ENCODE measurements at regions not wholly inside any gene's neighbourhood (a gene's known extent, or its start where the extent isn't known, plus 50 kb on each side); places are given as distances from the start of the nearest gene placed in this dataset.

DNA sequence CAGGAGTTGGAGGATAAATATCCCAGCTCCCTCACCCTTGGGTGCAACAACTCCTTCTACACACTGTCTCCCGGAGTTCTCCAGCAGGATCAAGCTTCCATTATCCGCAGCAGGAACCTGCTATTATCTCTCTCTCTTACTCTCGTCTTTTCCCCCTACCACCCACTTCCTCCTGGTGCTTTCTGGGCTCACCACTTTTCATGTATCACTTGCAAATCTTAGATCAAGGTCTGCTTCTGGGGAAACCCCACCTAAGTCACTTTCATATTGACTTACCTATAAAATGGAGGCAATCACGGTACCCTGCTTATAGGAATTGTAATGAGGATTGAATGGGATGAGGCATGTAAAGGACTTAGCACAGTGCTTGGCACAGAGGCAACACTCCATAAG lies 589.5 kb downstream of the BCOR start:
- Histone ChIP-seq H3K9me2 (replicated peaks; ENCODE audit: low read length) (no peaks in the 10 kb centered on the region), H3K9ac (ENCODE audit: low read length) (no peak overlapping the region), H4K20me1 (ENCODE audit: low read length) (no peaks in the 10 kb centered on the region), H3K4me2 (ENCODE audit: low read length) (no peak overlapping the region), H3K27ac (ENCODE audit: low read length) (no peak overlapping the region), H3F3A (ENCODE audit: low read length, unreplicated experiment) (no peaks in the 10 kb centered on the region), H3K36me3 (ENCODE audit: low read depth, low read length) (no peaks in the 10 kb centered on the region), H3K79me2 (ENCODE audit: low read length) (no peaks in the 10 kb centered on the region), H3K27me3 (ENCODE audit: low read length) (no peaks in the 10 kb centered on the region), H3K4me1 (ENCODE audit: insufficient read depth, low read length) (no peaks in the 10 kb centered on the region), H2AFZ (ENCODE audit: low read length) (no peak overlapping the region), H3K4me3 (ENCODE audit: low read length) (no peak overlapping the region), H3K9me3 (ENCODE audit: low read length) (no peaks in the 10 kb centered on the region)
- ATAC-seq (no peak), DNase-seq (no peak)
- ChIA-PET POLR2A (ENCODE audit: unreplicated experiment) (no interaction called here), CTCF (no interaction called here)
- BruUV-seq (replicated peaks): no TSS peak
- intact Hi-C loops (cut with micrococcal nuclease): no loop called here
- no peak for TF ChIP-seq EZH2 (IDR thresholded peaks at IDR 0.05; ENCODE audit: low read length, unreplicated experiment)
- TF ChIP-seq EZH2phosphoT487 (IDR thresholded peaks at IDR 0.05; ENCODE audit: borderline replicate concordance, low read length): no peak
- TF ChIP-seq CTCF (conservative IDR thresholded peaks at IDR 0.05; ENCODE audit: low read depth, low read length): no peak

GRCh38 chrX:39509157-39509556 lies 588.6 kb downstream of the BCOR start:
- no peaks in the 10 kb centered on the region for H3F3A ChIP-seq (ENCODE audit: low read length, unreplicated experiment)
- intact Hi-C loops (cut with micrococcal nuclease): no loop called here
- H3K9me3 ChIP-seq (ENCODE audit: low read length): no peaks in the 10 kb centered on the region
- no peak overlapping the region for H3K27ac ChIP-seq (ENCODE audit: low read length)
- no peak overlapping the region for H2AFZ ChIP-seq (ENCODE audit: low read length)
- no peak for ATAC-seq
- H3K9me2 ChIP-seq (replicated peaks; ENCODE audit: low read length): no peaks in the 10 kb centered on the region
- H3K4me2 ChIP-seq (ENCODE audit: low read length): no peak overlapping the region
- H3K79me2 ChIP-seq (ENCODE audit: low read length): no peaks in the 10 kb centered on the region
- H4K20me1 ChIP-seq (ENCODE audit: low read length): no peaks in the 10 kb centered on the region
- no peak for DNase-seq
- POLR2A ChIA-PET (ENCODE audit: unreplicated experiment): no interaction called here
- TF ChIP-seq EZH2 (IDR thresholded peaks at IDR 0.05; ENCODE audit: low read length, unreplicated experiment) (no peak), EZH2phosphoT487 (IDR thresholded peaks at IDR 0.05; ENCODE audit: borderline replicate concordance, low read length) (no peak), CTCF (conservative IDR thresholded peaks at IDR 0.05; ENCODE audit: low read depth, low read length) (no peak)
- no peak overlapping the region for H3K4me3 ChIP-seq (ENCODE audit: low read length)
- CTCF ChIA-PET: interaction anchor here (0.7 kb wide), 1 partner anchor 147 kb away, joined by 3 read pairs; no protein-coding TSS in a partner anchor
- H3K4me1 ChIP-seq (ENCODE audit: insufficient read depth, low read length): no peaks in the 10 kb centered on the region
- H3K27me3 ChIP-seq (ENCODE audit: low read length): no peaks in the 10 kb centered on the region
- BruUV-seq (replicated peaks): no TSS peak
- H3K36me3 ChIP-seq (ENCODE audit: low read depth, low read length): no peaks in the 10 kb centered on the region
- no peak overlapping the region for H3K9ac ChIP-seq (ENCODE audit: low read length)

GRCh38 chrX:39513836-39514235 lies 583.9 kb downstream of the BCOR start:
- Histone ChIP-seq H3K9me2 (replicated peaks; ENCODE audit: low read length) (no peaks in the 10 kb centered on the region), H3K27ac (ENCODE audit: low read length) (no peak overlapping the region), H3K4me1 (ENCODE audit: insufficient read depth, low read length) (no peaks in the 10 kb centered on the region), H3K4me2 (ENCODE audit: low read length) (no peak overlapping the region), H3K79me2 (ENCODE audit: low read length) (no peaks in the 10 kb centered on the region), H3K9me3 (ENCODE audit: low read length) (no peaks in the 10 kb centered on the region), H3K36me3 (ENCODE audit: low read depth, low read length) (no peaks in the 10 kb centered on the region), H3F3A (ENCODE audit: low read length, unreplicated experiment) (no peaks in the 10 kb centered on the region), H3K9ac (ENCODE audit: low read length) (no peak overlapping the region), H3K4me3 (ENCODE audit: low read length) (no peak overlapping the region), H2AFZ (ENCODE audit: low read length) (no peak overlapping the region), H3K27me3 (ENCODE audit: low read length) (peaks cover 9% of the 10 kb centered on the region), H4K20me1 (ENCODE audit: low read length) (no peaks in the 10 kb centered on the region)
- no TSS peak for BruUV-seq (replicated peaks)
- CTCF ChIA-PET: no interaction called here
- no peak for ATAC-seq
- intact Hi-C loops (cut with micrococcal nuclease): no loop called here
- POLR2A ChIA-PET (ENCODE audit: unreplicated experiment): no interaction called here
- TF ChIP-seq EZH2phosphoT487 (IDR thresholded peaks at IDR 0.05; ENCODE audit: borderline replicate concordance, low read length) (no peak), CTCF (conservative IDR thresholded peaks at IDR 0.05; ENCODE audit: low read depth, low read length) (no peak), EZH2 (IDR thresholded peaks at IDR 0.05; ENCODE audit: low read length, unreplicated experiment) (no peak)
- no peak for DNase-seq
